Activated T-cell treated with anti-CD3 and anti-CD28 coated beads for 4 hours (primary cell): ENCODE measurements at regions not wholly inside any gene's neighbourhood (a gene's known extent, or its start where the extent isn't known, plus 50 kb on each side); places are given as distances from the start of the nearest gene placed in this dataset.
"Not testable (repeated sequence)": the region's sequence is repeated elsewhere in the genome, so short reads cannot be mapped to it uniquely, and the experiment has no call there.

ENCODE experiments used
- DNase-seq: peaks from one replicate; pipeline ENCODE4 v3.0.0-alpha.2; 2020

GRCh38 chr3:153448151-153448829, 286.3 kb downstream of the RAP2B start:
- no peak for DNase-seq

GRCh38 chr3:153456833-153457545, 295.0 kb downstream of the RAP2B start:
- DNase-seq, result no peak

GRCh38 chr3:153458881-153459280, 296.9 kb downstream of the RAP2B start:
- no peak for DNase-seq

- no peak for DNase-seq
Measured at GRCh38 chr3:153462545-153462944, 300.5 kb downstream of the RAP2B start.

GRCh38 chr3:153463895-153464294, 301.9 kb downstream of the RAP2B start:
- no peak for DNase-seq

- no peak for DNase-seq
Measured at GRCh38 chr3:153469162-153469561, 307.1 kb downstream of the RAP2B start.

GRCh38 chr3:153484842-153485241, 322.8 kb downstream of the RAP2B start:
- DNase-seq, result no peak

GRCh38 chr3:153495422-153495821, 333.4 kb downstream of the RAP2B start:
- DNase-seq, result no peak

GRCh38 chr3:153502682-153503081, 340.7 kb downstream of the RAP2B start:
- no peak for DNase-seq

GRCh38 chr3:153503873-153504272, 341.8 kb downstream of the RAP2B start:
- no peak for DNase-seq

GRCh38 chr3:153506205-153506604, 344.2 kb downstream of the RAP2B start:
- not testable (repeated sequence) for DNase-seq

GRCh38 chr3:153506686-153507085, 344.7 kb downstream of the RAP2B start:
- not testable (repeated sequence) for DNase-seq

GRCh38 chr3:153513236-153513635, 351.2 kb downstream of the RAP2B start:
- DNase-seq, result no peak

- DNase-seq, result no peak
Measured at GRCh38 chr3:153528473-153528872, 366.4 kb downstream of the RAP2B start.

GRCh38 chr3:153539263-153539662, 377.2 kb downstream of the RAP2B start:
- no peak for DNase-seq

- DNase-seq, result no peak
Measured at GRCh38 chr3:153545471-153545870, 383.4 kb downstream of the RAP2B start.

GRCh38 chr3:153547970-153548369, 385.9 kb downstream of the RAP2B start:
- DNase-seq, result no peak

GRCh38 chr3:153549686-153550085, 387.7 kb downstream of the RAP2B start:
- DNase-seq, result not testable (repeated sequence)

GRCh38 chr3:153551536-153552285, 389.7 kb downstream of the RAP2B start:
- DNase-seq, result no peak

GRCh38 chr3:153552887-153553604, 391.0 kb downstream of the RAP2B start:
- no peak for DNase-seq

- DNase-seq, result no peak
Measured at GRCh38 chr3:153553605-153553945, 391.5 kb downstream of the RAP2B start.

GRCh38 chr3:153555919-153556318, 393.9 kb downstream of the RAP2B start:
- no peak for DNase-seq

- not testable (repeated sequence) for DNase-seq
Measured at GRCh38 chr3:153559366-153559765, 397.3 kb downstream of the RAP2B start.
